ENCODE measurements at regions not wholly inside any gene's neighbourhood (a gene's known extent, or its start where the extent isn't known, plus 50 kb on each side); places are given as distances from the start of the nearest gene placed in this dataset.

GRCh38 chr1:184319879-184320278, 67.0 kb upstream of the C1orf21 start:
- no peak for DNase-seq (ENCODE audit: low read depth)

GRCh38 chr1:184322253-184322652, 64.6 kb upstream of the C1orf21 start:
- DNase-seq (ENCODE audit: low read depth) = no peak

- DNase-seq (ENCODE audit: low read depth) = no peak
Observed at GRCh38 chr1:184324972-184325371, 61.9 kb upstream of the C1orf21 start.

GRCh38 chr1:184326278-184326677, 60.6 kb upstream of the C1orf21 start:
- no peak for DNase-seq (ENCODE audit: low read depth)

GRCh38 chr1:184329245-184329953, 57.4 kb upstream of the C1orf21 start:
- no peak for DNase-seq (ENCODE audit: low read depth)

GRCh38 chr1:184329962-184330868, 56.6 kb upstream of the C1orf21 start:
- peak; percentile 73 for DNase-seq (ENCODE audit: low read depth)

GRCh38 chr1:184330875-184331274, 56.0 kb upstream of the C1orf21 start:
- no peak for DNase-seq (ENCODE audit: low read depth)
